Uterus (tissue), 2 donors: ENCODE measurements at regions not wholly inside any gene's neighbourhood (a gene's known extent, or its start where the extent isn't known, plus 50 kb on each side); places are given as distances from the start of the nearest gene placed in this dataset.

Experiments
- CTCF ChIP-seq, 4 experiments: fragments of 200-600 bp in 2 of 4; fragments of 450-650 bp in 2 of 4; sonication (generic) in 2 of 4; IDR thresholded peaks; one replicate each; pipeline ENCODE4 v1.5.1; 2016 to 2019; ENCODE audit warnings: antibody characterized with exemption in 4 of 4, mild to moderate bottlenecking in 2 of 4, moderate library complexity in 1 of 4
- POLR2A ChIP-seq, 2 donors: fragments of 450-650 bp; IDR thresholded peaks; one replicate each; pipeline ENCODE4 v1.6.1; 2016; ENCODE audit warnings: antibody characterized with exemption in 2 of 2, mild to moderate bottlenecking in 1 of 2, moderate library complexity in 1 of 2

- no peak for TF ChIP-seq CTCF (IDR thresholded peaks at IDR 0.05)
- TF ChIP-seq POLR2A (IDR thresholded peaks at IDR 0.05) = no peak
These were observed 525.9 kb upstream of the NRSN1 start for GRCh38 chr6:23600118-23600517.
